Cardiac muscle cell (in vitro differentiated cells and primary cell): ENCODE measurements at regions not wholly inside any gene's neighbourhood (a gene's known extent, or its start where the extent isn't known, plus 50 kb on each side); places are given as distances from the start of the nearest gene placed in this dataset.
A peak's percentile ranks its signal among the peaks of the same experiment; 100 is the strongest.

ENCODE experiments used
- DNase-seq, 2 donors: peaks; one replicate each; pipeline versions ENCODE4 v3.0.0 to v3.0.0-alpha.2; 2010 to 2017; ENCODE audit warnings: low read depth in 1 of 2, low spot score in 1 of 2
- H3K27ac ChIP-seq: fragments of 200-600 bp; sonication (generic); 2 replicates; pipeline ENCODE4 v1.5.1; 2016
- H3K27me3 ChIP-seq: fragments of 200-600 bp; sonication (generic); 2 replicates; pipeline ENCODE4 v1.6.0; 2016; ENCODE audit warnings: control low read depth
- H3K36me3 ChIP-seq: fragments of 200-600 bp; sonication (generic); 2 replicates; pipeline ENCODE4 v1.5.1; 2016; ENCODE audit warnings: control low read depth
- H3K4me1 ChIP-seq: fragments of 200-600 bp; sonication (generic); 2 replicates; pipeline ENCODE4 v1.8.1; 2017; ENCODE audit warnings: low read depth, mild to moderate bottlenecking, mixed run types
- H3K4me3 ChIP-seq: fragments of 200-600 bp; sonication (generic); 2 replicates; pipeline ENCODE4 v1.5.1; 2016; ENCODE audit warnings: mild to moderate bottlenecking
- H3K9me3 ChIP-seq: fragments of 200-600 bp; sonication (generic); 2 replicates; pipeline ENCODE4 v1.5.1; 2017; ENCODE audit warnings: low read depth, mild to moderate bottlenecking, control low read depth
- CTCF ChIP-seq: IDR thresholded peaks from 2 replicates; pipeline ENCODE4 v1.5.1; 2012; ENCODE audit warnings: low read depth, mild to moderate bottlenecking, low read length

GRCh38 chr7:46218461-46219200 is 297.6 kb upstream of the IGFBP3 start:
- Histone ChIP-seq H3K27me3 (no peaks in the 10 kb centered on the region), H3K9me3 (no peaks in the 10 kb centered on the region), H3K4me1 (peaks cover 11% of the 10 kb centered on the region), H3K36me3 (no peaks in the 10 kb centered on the region), H3K4me3 (no peak overlapping the region), H3K27ac (no peak overlapping the region)
- no peak for TF ChIP-seq CTCF
- DNase-seq: peak in 1 of 2 donors; percentile 28

GRCh38 chr7:46215987-46216567 is 295.0 kb upstream of the IGFBP3 start:
- Histone ChIP-seq H3K27ac (peak overlapping the region; percentile 21), H3K27me3 (no peaks in the 10 kb centered on the region), H3K36me3 (no peaks in the 10 kb centered on the region), H3K9me3 (no peaks in the 10 kb centered on the region), H3K4me3 (no peak overlapping the region), H3K4me1 (peaks cover 11% of the 10 kb centered on the region)
- peak; percentile 36 to 55 for DNase-seq
- TF ChIP-seq CTCF: no peak

GRCh38 chr7:46214526-46214925 is 293.5 kb upstream of the IGFBP3 start:
- H3K27ac ChIP-seq: no peak overlapping the region
- no peaks in the 10 kb centered on the region for H3K36me3 ChIP-seq
- H3K4me1 ChIP-seq: peaks cover 11% of the 10 kb centered on the region
- no peak overlapping the region for H3K4me3 ChIP-seq
- DNase-seq: no peak
- no peak for TF ChIP-seq CTCF
- no peaks in the 10 kb centered on the region for H3K9me3 ChIP-seq
- no peaks in the 10 kb centered on the region for H3K27me3 ChIP-seq

GRCh38 chr7:46213154-46213537 is 292.1 kb upstream of the IGFBP3 start:
- no peaks in the 10 kb centered on the region for H3K36me3 ChIP-seq
- H3K4me1 ChIP-seq: peaks cover 11% of the 10 kb centered on the region
- no peak overlapping the region for H3K4me3 ChIP-seq
- no peaks in the 10 kb centered on the region for H3K27me3 ChIP-seq
- no peak for TF ChIP-seq CTCF
- no peak overlapping the region for H3K27ac ChIP-seq
- no peaks in the 10 kb centered on the region for H3K9me3 ChIP-seq
- DNase-seq: no peak

- no peaks in the 10 kb centered on the region for H3K36me3 ChIP-seq
- H3K9me3 ChIP-seq: no peaks in the 10 kb centered on the region
- H3K4me1 ChIP-seq: peaks cover 11% of the 10 kb centered on the region
- no peak overlapping the region for H3K4me3 ChIP-seq
- no peaks in the 10 kb centered on the region for H3K27me3 ChIP-seq
- no peak for TF ChIP-seq CTCF
- no peak for DNase-seq
- H3K27ac ChIP-seq: no peak overlapping the region
Observed at GRCh38 chr7:46212425-46213153, 291.5 kb upstream of the IGFBP3 start.
